A549 (cell line): ENCODE measurements at regions not wholly inside any gene's neighbourhood (a gene's known extent, or its start where the extent isn't known, plus 50 kb on each side); places are given as distances from the start of the nearest gene placed in this dataset.

ENCODE experiments used
- POLR2A ChIP-seq: IDR thresholded peaks from 2 replicates; pipeline ENCODE4 v1.6.1; 2012; ENCODE audit warnings: mild to moderate bottlenecking, low read length
- TF ChIP-seq, protein P1 (sequence below): fragments of 200-600 bp; sonication (generic); IDR thresholded peaks from 2 replicates; pipeline ENCODE4 v1.6.1; 2016; ENCODE audit warnings: antibody characterized with exemption, mild to moderate bottlenecking, moderate library complexity

- TF ChIP-seq, protein P1, sequence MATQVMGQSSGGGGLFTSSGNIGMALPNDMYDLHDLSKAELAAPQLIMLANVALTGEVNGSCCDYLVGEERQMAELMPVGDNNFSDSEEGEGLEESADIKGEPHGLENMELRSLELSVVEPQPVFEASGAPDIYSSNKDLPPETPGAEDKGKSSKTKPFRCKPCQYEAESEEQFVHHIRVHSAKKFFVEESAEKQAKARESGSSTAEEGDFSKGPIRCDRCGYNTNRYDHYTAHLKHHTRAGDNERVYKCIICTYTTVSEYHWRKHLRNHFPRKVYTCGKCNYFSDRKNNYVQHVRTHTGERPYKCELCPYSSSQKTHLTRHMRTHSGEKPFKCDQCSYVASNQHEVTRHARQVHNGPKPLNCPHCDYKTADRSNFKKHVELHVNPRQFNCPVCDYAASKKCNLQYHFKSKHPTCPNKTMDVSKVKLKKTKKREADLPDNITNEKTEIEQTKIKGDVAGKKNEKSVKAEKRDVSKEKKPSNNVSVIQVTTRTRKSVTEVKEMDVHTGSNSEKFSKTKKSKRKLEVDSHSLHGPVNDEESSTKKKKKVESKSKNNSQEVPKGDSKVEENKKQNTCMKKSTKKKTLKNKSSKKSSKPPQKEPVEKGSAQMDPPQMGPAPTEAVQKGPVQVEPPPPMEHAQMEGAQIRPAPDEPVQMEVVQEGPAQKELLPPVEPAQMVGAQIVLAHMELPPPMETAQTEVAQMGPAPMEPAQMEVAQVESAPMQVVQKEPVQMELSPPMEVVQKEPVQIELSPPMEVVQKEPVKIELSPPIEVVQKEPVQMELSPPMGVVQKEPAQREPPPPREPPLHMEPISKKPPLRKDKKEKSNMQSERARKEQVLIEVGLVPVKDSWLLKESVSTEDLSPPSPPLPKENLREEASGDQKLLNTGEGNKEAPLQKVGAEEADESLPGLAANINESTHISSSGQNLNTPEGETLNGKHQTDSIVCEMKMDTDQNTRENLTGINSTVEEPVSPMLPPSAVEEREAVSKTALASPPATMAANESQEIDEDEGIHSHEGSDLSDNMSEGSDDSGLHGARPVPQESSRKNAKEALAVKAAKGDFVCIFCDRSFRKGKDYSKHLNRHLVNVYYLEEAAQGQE: no peak
- no peak for TF ChIP-seq POLR2A
Observed at GRCh38 chr1:213744780-213745179, 243.0 kb upstream of the PROX1 start.
